GM12864 (cell line): ENCODE measurements at regions not wholly inside any gene's neighbourhood (a gene's known extent, or its start where the extent isn't known, plus 50 kb on each side); places are given as distances from the start of the nearest gene placed in this dataset.

ENCODE experiments used
- DNase-seq: peaks from one replicate; pipeline ENCODE4 v3.0.0-alpha.2; 2011; ENCODE audit warnings: low read depth
- H3K4me3 ChIP-seq: 2 replicates; pipeline ENCODE4 v1.5.1; 2011; ENCODE audit warnings: mild to moderate bottlenecking, low read depth, low read length, control low read depth
- CTCF ChIP-seq: IDR thresholded peaks from 2 replicates; pipeline ENCODE4 v1.5.1; 2011; ENCODE audit warnings: low read depth, mild to moderate bottlenecking, moderate library complexity, low read length, control low read depth, inconsistent platforms; ENCODE audit errors: missing control alignments

- DNase-seq = no peak
- TF ChIP-seq CTCF = no peak
- H3K4me3 ChIP-seq = no peak overlapping the region
Measured at GRCh38 chr20:16942051-16942450, 193.9 kb downstream of the OTOR start.

DNA sequence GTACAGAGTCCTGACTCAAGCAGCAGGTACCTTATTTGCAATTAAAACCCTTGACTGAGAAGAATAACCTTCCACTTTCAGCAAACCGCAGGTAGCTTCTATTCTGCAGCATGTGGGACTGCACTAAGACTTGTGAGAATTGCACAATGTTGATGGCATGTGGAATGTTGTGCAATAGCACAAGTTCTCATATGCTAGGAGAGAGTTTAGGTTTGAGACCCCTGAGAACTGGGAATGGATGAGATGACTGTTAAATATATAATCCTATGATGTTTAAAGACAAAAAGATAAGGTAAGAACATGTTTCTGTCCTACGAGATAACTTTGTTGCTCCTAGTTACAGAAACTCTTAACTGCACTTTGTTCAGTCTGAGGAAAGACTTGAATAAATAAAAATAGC, 194.6 kb downstream of the OTOR start:
- no peak for TF ChIP-seq CTCF

GRCh38 chr20:16944745-16945144, 196.6 kb downstream of the OTOR start:
- DNase-seq = no peak
- no peak for TF ChIP-seq CTCF
- H3K4me3 ChIP-seq = no peak overlapping the region

More for the DNA sequence above, 194.6 kb downstream of the OTOR start:
- no peak overlapping the region for H3K4me3 ChIP-seq
- DNase-seq = no peak

DNA sequence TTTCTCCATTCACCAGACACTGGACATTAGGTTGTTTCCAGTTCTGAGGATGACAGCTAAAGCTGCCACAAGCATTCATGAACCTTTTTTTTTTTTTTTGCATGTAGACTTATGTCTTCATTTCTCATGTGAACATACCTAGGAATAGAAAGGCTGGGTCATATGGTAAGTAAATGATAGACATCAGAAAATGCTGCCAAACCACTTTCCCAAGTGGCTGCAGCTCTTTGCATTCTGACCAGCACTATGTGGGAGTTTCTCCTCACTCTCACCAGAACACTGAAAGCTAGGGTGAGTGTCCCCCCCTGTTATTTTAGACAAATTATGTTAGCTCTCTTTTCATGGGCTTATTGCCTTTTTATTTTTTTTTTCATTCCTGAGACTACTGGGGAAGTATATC, 197.5 kb downstream of the OTOR start:
- no peak for TF ChIP-seq CTCF
- no peak for DNase-seq
- no peak overlapping the region for H3K4me3 ChIP-seq

DNA sequence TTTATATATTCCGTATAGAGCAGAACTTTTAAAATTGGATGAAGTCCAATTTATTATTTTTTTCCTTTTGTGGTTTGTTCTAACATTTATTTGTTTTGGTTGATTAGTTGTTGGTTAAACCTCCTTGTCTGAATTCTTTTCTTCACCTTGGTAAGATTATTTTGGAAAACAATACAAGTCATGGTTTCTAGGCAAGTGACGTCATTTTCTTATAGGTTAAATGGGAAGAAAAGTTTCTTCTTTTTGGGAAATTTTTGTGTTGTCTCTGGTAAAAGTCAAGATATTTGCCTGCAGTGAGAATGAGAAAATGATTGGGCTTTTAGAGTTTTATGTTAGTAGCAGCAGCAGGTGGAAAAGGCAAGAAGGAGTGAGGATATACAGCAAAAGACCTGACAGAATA, 197.9 kb downstream of the OTOR start:
- DNase-seq = no peak
- no peak overlapping the region for H3K4me3 ChIP-seq
- no peak for TF ChIP-seq CTCF

- no peak for DNase-seq
- TF ChIP-seq CTCF = no peak
- H3K4me3 ChIP-seq = no peak overlapping the region
Measured at GRCh38 chr20:16947479-16947878, 199.3 kb downstream of the OTOR start.

DNA sequence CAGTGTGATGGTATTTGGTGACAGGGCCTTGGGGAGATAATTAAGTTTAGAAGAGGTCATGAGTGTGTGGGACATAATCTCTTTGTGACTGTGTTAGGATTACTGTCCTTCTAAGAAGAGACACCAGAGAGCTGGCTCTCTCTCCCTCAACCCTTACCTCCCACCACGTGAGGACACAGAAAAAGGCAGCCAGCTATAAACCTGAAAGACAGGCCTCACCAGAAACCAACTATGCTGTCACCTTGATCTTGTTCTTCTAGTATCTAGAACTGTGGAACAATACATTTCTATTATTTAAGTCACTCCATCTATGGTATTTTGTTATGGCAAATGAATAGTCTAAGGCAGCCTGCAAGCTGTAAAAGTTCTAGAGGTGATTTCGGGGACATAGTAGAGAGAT, 203.7 kb downstream of the OTOR start:
- TF ChIP-seq CTCF = no peak
- H3K4me3 ChIP-seq = no peak overlapping the region
- DNase-seq = no peak
